Osteoblast (primary cell): ENCODE measurements at regions not wholly inside any gene's neighbourhood (a gene's known extent, or its start where the extent isn't known, plus 50 kb on each side); places are given as distances from the start of the nearest gene placed in this dataset.

ENCODE experiments used
- DNase-seq: peaks from one replicate; pipeline ENCODE4 v3.0.0; 2011; ENCODE audit warnings: low spot score, mixed read lengths; ENCODE audit not compliant: insufficient read length; ENCODE audit errors: missing footprints
- H2AFZ ChIP-seq: 2 replicates; pipeline ENCODE4 v1.6.0; 2011; ENCODE audit warnings: mild to moderate bottlenecking, low read length
- H3K27ac ChIP-seq: 2 replicates; pipeline ENCODE4 v1.5.1; 2011; ENCODE audit warnings: mild to moderate bottlenecking, low read depth, low read length, moderate library complexity
- H3K27me3 ChIP-seq: 2 replicates; pipeline ENCODE4 v1.6.0; 2012; ENCODE audit warnings: mild to moderate bottlenecking, control low read depth, inconsistent platforms, low read length, moderate library complexity; ENCODE audit not compliant: insufficient read depth
- H3K36me3 ChIP-seq: 2 replicates; pipeline ENCODE4 v1.5.1; 2011; ENCODE audit warnings: mild to moderate bottlenecking, low read length, control low read depth, moderate library complexity; ENCODE audit not compliant: insufficient read depth
- H3K4me1 ChIP-seq: 2 replicates; pipeline ENCODE4 v1.5.1; 2011; ENCODE audit warnings: mild to moderate bottlenecking, low read length, control low read depth, moderate library complexity; ENCODE audit not compliant: insufficient read depth
- H3K4me2 ChIP-seq: 2 replicates; pipeline ENCODE4 v1.6.0; 2011; ENCODE audit warnings: mild to moderate bottlenecking, low read length; ENCODE audit not compliant: insufficient read depth
- H3K4me3 ChIP-seq: fragments of 200-600 bp; sonication (generic); 3 replicates; pipeline ENCODE4 v1.5.1; 2012; ENCODE audit warnings: mild to moderate bottlenecking, low read length, inconsistent platforms; ENCODE audit not compliant: insufficient read depth
- H3K79me2 ChIP-seq: 2 replicates; pipeline ENCODE4 v1.6.0; 2012; ENCODE audit warnings: mild to moderate bottlenecking, low read length, control low read depth, inconsistent platforms; ENCODE audit not compliant: insufficient read depth
- H3K9me3 ChIP-seq: 2 replicates; pipeline ENCODE4 v1.5.1; 2011; ENCODE audit warnings: low read depth, low read length, control low read depth
- H4K20me1 ChIP-seq: 2 replicates; pipeline ENCODE4 v1.6.0; 2012; ENCODE audit warnings: mild to moderate bottlenecking, low read length, control low read depth; ENCODE audit not compliant: insufficient read depth
- CTCF ChIP-seq: IDR thresholded peaks from 2 replicates; pipeline ENCODE4 v1.5.1; 2011; ENCODE audit warnings: mild to moderate bottlenecking, low read depth, low read length, moderate library complexity; ENCODE audit errors: extremely low read depth

- Histone ChIP-seq H3K27me3 (peaks cover 32% of the 10 kb centered on the region), H4K20me1 (no peaks in the 10 kb centered on the region), H3K79me2 (no peaks in the 10 kb centered on the region), H3K27ac (no peak overlapping the region), H3K36me3 (no peaks in the 10 kb centered on the region), H2AFZ (no peak overlapping the region), H3K4me1 (peaks cover 14% of the 10 kb centered on the region), H3K4me2 (no peak overlapping the region), H3K4me3 (no peak overlapping the region), H3K9me3 (no peaks in the 10 kb centered on the region)
- no peak for TF ChIP-seq CTCF
- DNase-seq, result no peak
Measured at GRCh38 chr22:27173530-27173929, 516.1 kb downstream of the MIAT start.

GRCh38 chr22:27175021-27175838 lies 517.8 kb downstream of the MIAT start:
- H3K36me3 ChIP-seq, result no peaks in the 10 kb centered on the region
- H3K27ac ChIP-seq, result no peak overlapping the region
- no peak for DNase-seq
- no peak overlapping the region for H3K4me3 ChIP-seq
- TF ChIP-seq CTCF, result no peak
- no peak overlapping the region for H2AFZ ChIP-seq
- H4K20me1 ChIP-seq, result no peaks in the 10 kb centered on the region
- no peaks in the 10 kb centered on the region for H3K9me3 ChIP-seq
- H3K79me2 ChIP-seq, result no peaks in the 10 kb centered on the region
- no peak overlapping the region for H3K4me2 ChIP-seq
- H3K4me1 ChIP-seq, result peaks cover 9% of the 10 kb centered on the region
- H3K27me3 ChIP-seq, result peaks cover 32% of the 10 kb centered on the region

GRCh38 chr22:27175974-27176373 lies 518.6 kb downstream of the MIAT start:
- Histone ChIP-seq H3K36me3 (no peaks in the 10 kb centered on the region), H3K27me3 (peaks cover 32% of the 10 kb centered on the region), H2AFZ (no peak overlapping the region), H3K4me3 (no peak overlapping the region), H3K27ac (no peak overlapping the region), H3K79me2 (no peaks in the 10 kb centered on the region), H4K20me1 (no peaks in the 10 kb centered on the region), H3K9me3 (no peaks in the 10 kb centered on the region), H3K4me1 (peaks cover 3% of the 10 kb centered on the region), H3K4me2 (no peak overlapping the region)
- TF ChIP-seq CTCF, result no peak
- no peak for DNase-seq

GRCh38 chr22:27179161-27179560 lies 521.8 kb downstream of the MIAT start:
- Histone ChIP-seq H3K27me3 (peaks cover 26% of the 10 kb centered on the region), H3K4me2 (no peak overlapping the region), H3K27ac (no peak overlapping the region), H3K79me2 (no peaks in the 10 kb centered on the region), H3K36me3 (no peaks in the 10 kb centered on the region), H3K9me3 (no peaks in the 10 kb centered on the region), H4K20me1 (no peaks in the 10 kb centered on the region), H3K4me3 (no peak overlapping the region), H2AFZ (no peak overlapping the region), H3K4me1 (no peaks in the 10 kb centered on the region)
- TF ChIP-seq CTCF, result no peak
- no peak for DNase-seq
